HCT116 (cell line): ENCODE measurements at regions not wholly inside any gene's neighbourhood (a gene's known extent, or its start where the extent isn't known, plus 50 kb on each side); places are given as distances from the start of the nearest gene placed in this dataset.
A peak's percentile ranks its signal among the peaks of the same experiment; 100 is the strongest.

Experiments used
- ATAC-seq: fragments of 200-7000 bp; cut with Tn5 transposase; 2 replicates; pipeline ENCODE4 v1.9.1; 2020; ENCODE audit warnings: mild to moderate bottlenecking, moderate library complexity
- BruUV-seq: library from RNA; stranded (reverse); fragments of 400-500 nt; replicated peaks from 2 replicates; lab custom pipeline; 2021; lab: Mats Ljungman, UMichigan
- CTCF ChIA-PET: fragments of 300-600 bp; sonication (Branson Sonifier 250); formaldehyde crosslinking; loops from one replicate; lab custom pipeline; 2021; ENCODE audit warnings: antibody characterized with exemption; lab: Charles Lee
- POLR2A ChIA-PET: fragments of 300-600, 350-600 bp; sonication (Branson Sonifier 250); formaldehyde crosslinking; loops from one replicate; lab custom pipeline; 2021; ENCODE audit warnings: antibody characterized with exemption; lab: Charles Lee
- RAD21 ChIA-PET, 2 experiments: fragments of 300-600 bp; sonication (Branson Sonifier 250); formaldehyde crosslinking; loops; one replicate each; lab custom pipeline; 2023; ENCODE audit warnings: low total read pairs in 2 of 2; ENCODE audit not compliant: uncharacterized antibody in 2 of 2, unreplicated experiment in 2 of 2, low non-redundant PET in 1 of 2; lab: Charles Lee
- DNase-seq: peaks from one replicate; pipeline ENCODE4 v3.0.0-alpha.2; 2010; ENCODE audit warnings: low read depth, low spot score
- H2AFZ ChIP-seq: fragments of 200-600 bp; shearing (Covaris generic), sonication (generic); 2 replicates; pipeline ENCODE4 v1.6.1; 2017; ENCODE audit warnings: low read depth, mixed run types, mixed read lengths, antibody characterized with exemption, low read length; ENCODE audit not compliant: poor library complexity, severe bottlenecking
- H3K27ac ChIP-seq: 2 replicates; pipeline ENCODE4 v1.5.1; 2012; ENCODE audit warnings: low read depth, low read length
- H3K27me3 ChIP-seq: fragments of 200-600 bp; sonication (generic); 2 replicates; pipeline ENCODE4 v1.6.1; 2016; ENCODE audit warnings: mixed run types, low read length, mixed read lengths; ENCODE audit not compliant: insufficient read depth
- H3K36me3 ChIP-seq, 2 experiments: fragments of 200-500 bp in 1 of 2; fragments of 200-600 bp in 1 of 2; sonication (Bioruptor generic) in 1 of 2; sonication (generic) in 1 of 2; 2 replicates each; pipeline versions ENCODE4 v1.5.1 to v1.6.1; 2014 to 2016; ENCODE audit warnings: low read length in 2 of 2, inconsistent platforms in 1 of 2, mixed read lengths in 1 of 2, mixed run types in 1 of 2; ENCODE audit not compliant: insufficient read depth in 2 of 2, control insufficient read depth in 1 of 2
- H3K4me1 ChIP-seq, 2 experiments: fragments of 200-600 bp in 1 of 2; sonication (generic) in 1 of 2; 2 replicates each; pipeline versions ENCODE4 v1.5.1 to v1.6.1; 2012 to 2017; ENCODE audit warnings: low read length in 2 of 2, inconsistent platforms in 1 of 2, mild to moderate bottlenecking in 1 of 2, mixed read lengths in 1 of 2, mixed run types in 1 of 2, moderate library complexity in 1 of 2; ENCODE audit not compliant: insufficient read depth in 2 of 2, control insufficient read depth in 1 of 2
- H3K4me2 ChIP-seq: fragments of 200-600 bp; sonication (generic); 2 replicates; pipeline ENCODE4 v1.6.1; 2017; ENCODE audit warnings: mixed run types, low read length, mixed read lengths
- H3K4me3 ChIP-seq, 2 experiments: fragments of 200-600 bp in 1 of 2; sonication (generic) in 1 of 2; replicated peaks in 1 of 2; 2 replicates each; pipeline ENCODE4 v1.5.1; 2011 to 2016; ENCODE audit warnings: low read length in 2 of 2, control low read depth in 1 of 2, low read depth in 1 of 2, mild to moderate bottlenecking in 1 of 2, mixed read lengths in 1 of 2, mixed run types in 1 of 2
- H3K79me2 ChIP-seq: fragments of 200-600 bp; sonication (generic); 2 replicates; pipeline ENCODE4 v1.6.1; 2017; ENCODE audit warnings: mild to moderate bottlenecking, mixed run types, low read length, moderate library complexity, mixed read lengths; ENCODE audit not compliant: insufficient read depth
- H3K9ac ChIP-seq: fragments of 200-600 bp; sonication (generic); 2 replicates; pipeline ENCODE4 v1.6.1; 2016; ENCODE audit warnings: low read length, mixed read lengths
- H3K9me2 ChIP-seq: fragments of 200-600 bp; sonication (generic), shearing (Covaris generic); 2 replicates; pipeline ENCODE4 v1.6.1; 2017; ENCODE audit warnings: mixed run types, mild to moderate bottlenecking, moderate library complexity; ENCODE audit not compliant: insufficient read depth
- H3K9me3 ChIP-seq, 2 experiments: fragments of 200-500 bp in 1 of 2; fragments of 200-600 bp in 1 of 2; sonication (Bioruptor generic) in 1 of 2; sonication (generic) in 1 of 2; 2 replicates each; pipeline ENCODE4 v1.6.1; 2014 to 2017; ENCODE audit warnings: low read length in 2 of 2, mixed read lengths in 2 of 2, inconsistent platforms in 1 of 2, low read depth in 1 of 2, mild to moderate bottlenecking in 1 of 2, mixed run types in 1 of 2, moderate library complexity in 1 of 2; ENCODE audit not compliant: control insufficient read depth in 1 of 2, insufficient read depth in 1 of 2
- H4K20me1 ChIP-seq: fragments of 200-600 bp; sonication (generic), shearing (Covaris generic); 2 replicates; pipeline ENCODE4 v1.6.1; 2017; ENCODE audit warnings: mixed run types, mild to moderate bottlenecking, moderate library complexity; ENCODE audit not compliant: insufficient read depth
- CEBPB ChIP-seq: IDR thresholded peaks from 2 replicates; pipeline ENCODE4 v1.6.1; 2012; ENCODE audit warnings: low read depth
- EGR1 ChIP-seq: IDR thresholded peaks from 2 replicates; pipeline ENCODE4 v1.6.1; 2012; ENCODE audit warnings: low read depth
- ELF1 ChIP-seq: IDR thresholded peaks from 2 replicates; pipeline ENCODE4 v1.6.1; 2012; ENCODE audit warnings: low read depth, borderline replicate concordance
- EZH2 ChIP-seq: fragments of 200-600 bp; sonication (generic); IDR thresholded peaks from 2 replicates; pipeline ENCODE4 v1.6.1; 2017; ENCODE audit warnings: antibody characterized with exemption, mixed run types
- EZH2phosphoT487 ChIP-seq: fragments of 200-600 bp; IDR thresholded peaks from 2 replicates; pipeline ENCODE4 v1.6.1; 2018; ENCODE audit warnings: antibody characterized with exemption, borderline replicate concordance
- FOSL1 ChIP-seq: IDR thresholded peaks from 2 replicates; pipeline ENCODE4 v1.6.1; 2012; ENCODE audit warnings: low read depth
- JUND ChIP-seq: IDR thresholded peaks from 2 replicates; pipeline ENCODE4 v1.6.1; 2012
- POLR2A ChIP-seq: IDR thresholded peaks from 2 replicates; pipeline ENCODE4 v1.7.0; 2011; ENCODE audit warnings: borderline replicate concordance; ENCODE audit not compliant: insufficient read depth, insufficient read length; ENCODE audit errors: extremely low read depth
- RAD21 ChIP-seq: IDR thresholded peaks from 2 replicates; pipeline ENCODE4 v1.6.1; 2012; ENCODE audit warnings: low read depth, mild to moderate bottlenecking
- SIN3A ChIP-seq: IDR thresholded peaks from 2 replicates; pipeline ENCODE4 v1.6.1; 2012; ENCODE audit warnings: low read depth
- SP1 ChIP-seq: IDR thresholded peaks from 2 replicates; pipeline ENCODE4 v1.6.1; 2012; ENCODE audit warnings: low read depth
- SRF ChIP-seq: IDR thresholded peaks from 2 replicates; pipeline ENCODE4 v1.6.1; 2012; ENCODE audit warnings: low read depth
- TCF7L2 ChIP-seq: IDR thresholded peaks from 2 replicates; pipeline ENCODE4 v1.7.0; 2011; ENCODE audit warnings: borderline replicate concordance, inconsistent platforms; ENCODE audit not compliant: insufficient read depth, insufficient read length; ENCODE audit errors: extremely low read depth
- YY1 ChIP-seq: IDR thresholded peaks from 2 replicates; pipeline ENCODE4 v1.6.1; 2011; ENCODE audit warnings: low read length, low read depth, moderate library complexity, mild to moderate bottlenecking; ENCODE audit not compliant: insufficient replicate concordance; ENCODE audit errors: extremely low read depth
- ZFX ChIP-seq: fragments of 450-650 bp; IDR thresholded peaks from 2 replicates; pipeline ENCODE4 v1.6.1; 2017
- intact Hi-C: fragments of 100-400 bp; cut with micrococcal nuclease; formaldehyde crosslinking; loops from 2 replicates; pipeline ENCODE4 v1.10.0; 2022
- TF ChIP-seq, protein P1 (sequence below), 3 experiments: fragments of 200-600 bp in 1 of 3; sonication (generic) in 1 of 3; IDR thresholded peaks in 2 of 3; conservative IDR thresholded peaks in 1 of 3; 2 replicates each; pipeline ENCODE4 v1.5.1; 2012 to 2017; ENCODE audit warnings: low read depth in 2 of 3, low read length in 2 of 3, antibody characterized with exemption in 1 of 3, borderline replicate concordance in 1 of 3, control low read depth in 1 of 3, mild to moderate bottlenecking in 1 of 3, mixed read lengths in 1 of 3, mixed run types in 1 of 3, moderate library complexity in 1 of 3; ENCODE audit not compliant: insufficient read depth in 1 of 3
- TF ChIP-seq, protein P2 (sequence below): IDR thresholded peaks from 2 replicates; pipeline ENCODE4 v1.6.1; 2011; ENCODE audit warnings: mild to moderate bottlenecking, low read length, moderate library complexity; ENCODE audit not compliant: insufficient replicate concordance; ENCODE audit errors: extremely low read depth
- TF ChIP-seq, protein P3 (sequence below): IDR thresholded peaks from 2 replicates; pipeline ENCODE4 v1.6.1; 2012
- TF ChIP-seq, protein P4 (sequence below): IDR thresholded peaks from 2 replicates; pipeline ENCODE4 v1.6.1; 2012; ENCODE audit warnings: low read depth
- TF ChIP-seq, protein P5 (sequence below): IDR thresholded peaks from 2 replicates; pipeline ENCODE4 v1.6.1; 2012

DNA sequence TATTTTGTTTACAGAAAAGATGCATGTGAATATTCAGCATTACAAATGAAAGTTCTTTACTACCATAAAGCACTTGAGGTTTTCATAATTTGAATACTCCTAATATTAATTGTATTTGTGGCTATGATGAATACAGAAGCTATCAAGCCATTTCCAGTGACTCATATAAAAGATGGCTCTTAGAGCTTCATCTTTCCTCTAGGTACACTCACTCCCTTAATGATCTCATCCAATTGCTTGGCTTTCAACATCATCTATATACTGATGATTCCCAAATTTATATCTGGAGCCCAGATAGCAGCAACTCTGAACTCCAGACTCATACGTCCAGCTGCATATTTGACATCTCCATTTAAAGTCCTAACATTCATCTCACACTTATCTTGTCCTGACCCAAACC lies 183.4 kb upstream of the FAM241A start:
- RAD21 ChIA-PET, result no interaction called here
- Histone ChIP-seq H3K9ac (no peak overlapping the region), H3K27me3 (no peaks in the 10 kb centered on the region), H3K4me1 (peaks cover 17 to 34% of the 10 kb centered on the region in 2 experiments), H3K27ac (no peak overlapping the region), H2AFZ (peak overlapping the region; percentile 30), H3K9me3 (no peaks in the 10 kb centered on the region), H3K9me2 (no peaks in the 10 kb centered on the region), H4K20me1 (no peaks in the 10 kb centered on the region), H3K4me2 (no peak overlapping the region), H3K79me2 (no peaks in the 10 kb centered on the region), H3K36me3 (no peaks in the 10 kb centered on the region), H3K4me3 (no peak overlapping the region)
- ATAC-seq (no peak), DNase-seq (no peak)
- intact Hi-C loops, result no loop called here
- TF ChIP-seq, protein P1, sequence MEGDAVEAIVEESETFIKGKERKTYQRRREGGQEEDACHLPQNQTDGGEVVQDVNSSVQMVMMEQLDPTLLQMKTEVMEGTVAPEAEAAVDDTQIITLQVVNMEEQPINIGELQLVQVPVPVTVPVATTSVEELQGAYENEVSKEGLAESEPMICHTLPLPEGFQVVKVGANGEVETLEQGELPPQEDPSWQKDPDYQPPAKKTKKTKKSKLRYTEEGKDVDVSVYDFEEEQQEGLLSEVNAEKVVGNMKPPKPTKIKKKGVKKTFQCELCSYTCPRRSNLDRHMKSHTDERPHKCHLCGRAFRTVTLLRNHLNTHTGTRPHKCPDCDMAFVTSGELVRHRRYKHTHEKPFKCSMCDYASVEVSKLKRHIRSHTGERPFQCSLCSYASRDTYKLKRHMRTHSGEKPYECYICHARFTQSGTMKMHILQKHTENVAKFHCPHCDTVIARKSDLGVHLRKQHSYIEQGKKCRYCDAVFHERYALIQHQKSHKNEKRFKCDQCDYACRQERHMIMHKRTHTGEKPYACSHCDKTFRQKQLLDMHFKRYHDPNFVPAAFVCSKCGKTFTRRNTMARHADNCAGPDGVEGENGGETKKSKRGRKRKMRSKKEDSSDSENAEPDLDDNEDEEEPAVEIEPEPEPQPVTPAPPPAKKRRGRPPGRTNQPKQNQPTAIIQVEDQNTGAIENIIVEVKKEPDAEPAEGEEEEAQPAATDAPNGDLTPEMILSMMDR (IDR thresholded peaks at IDR 0.05 in 2 of 3, conservative IDR thresholded peaks at IDR 0.05 in 1 of 3; ENCODE audit: borderline replicate concordance in 1 of 3, insufficient read depth in 1 of 3, low read depth in 2 of 3, low read length in 2 of 3), result no peak
- TF ChIP-seq, protein P2, sequence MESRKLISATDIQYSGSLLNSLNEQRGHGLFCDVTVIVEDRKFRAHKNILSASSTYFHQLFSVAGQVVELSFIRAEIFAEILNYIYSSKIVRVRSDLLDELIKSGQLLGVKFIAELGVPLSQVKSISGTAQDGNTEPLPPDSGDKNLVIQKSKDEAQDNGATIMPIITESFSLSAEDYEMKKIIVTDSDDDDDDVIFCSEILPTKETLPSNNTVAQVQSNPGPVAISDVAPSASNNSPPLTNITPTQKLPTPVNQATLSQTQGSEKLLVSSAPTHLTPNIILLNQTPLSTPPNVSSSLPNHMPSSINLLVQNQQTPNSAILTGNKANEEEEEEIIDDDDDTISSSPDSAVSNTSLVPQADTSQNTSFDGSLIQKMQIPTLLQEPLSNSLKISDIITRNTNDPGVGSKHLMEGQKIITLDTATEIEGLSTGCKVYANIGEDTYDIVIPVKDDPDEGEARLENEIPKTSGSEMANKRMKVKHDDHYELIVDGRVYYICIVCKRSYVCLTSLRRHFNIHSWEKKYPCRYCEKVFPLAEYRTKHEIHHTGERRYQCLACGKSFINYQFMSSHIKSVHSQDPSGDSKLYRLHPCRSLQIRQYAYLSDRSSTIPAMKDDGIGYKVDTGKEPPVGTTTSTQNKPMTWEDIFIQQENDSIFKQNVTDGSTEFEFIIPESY, result no peak
- TF ChIP-seq EZH2phosphoT487 (no peak), SRF (no peak), JUND (no peak), YY1 (no peak), RAD21 (no peak), SIN3A (no peak), ELF1 (no peak), EGR1 (no peak), CEBPB (no peak), POLR2A (no peak), ZFX (no peak), TCF7L2 (no peak), FOSL1 (no peak), SP1 (no peak), EZH2 (no peak)
- TF ChIP-seq, protein P3, sequence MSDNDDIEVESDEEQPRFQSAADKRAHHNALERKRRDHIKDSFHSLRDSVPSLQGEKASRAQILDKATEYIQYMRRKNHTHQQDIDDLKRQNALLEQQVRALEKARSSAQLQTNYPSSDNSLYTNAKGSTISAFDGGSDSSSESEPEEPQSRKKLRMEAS, result no peak
- TF ChIP-seq, protein P4, sequence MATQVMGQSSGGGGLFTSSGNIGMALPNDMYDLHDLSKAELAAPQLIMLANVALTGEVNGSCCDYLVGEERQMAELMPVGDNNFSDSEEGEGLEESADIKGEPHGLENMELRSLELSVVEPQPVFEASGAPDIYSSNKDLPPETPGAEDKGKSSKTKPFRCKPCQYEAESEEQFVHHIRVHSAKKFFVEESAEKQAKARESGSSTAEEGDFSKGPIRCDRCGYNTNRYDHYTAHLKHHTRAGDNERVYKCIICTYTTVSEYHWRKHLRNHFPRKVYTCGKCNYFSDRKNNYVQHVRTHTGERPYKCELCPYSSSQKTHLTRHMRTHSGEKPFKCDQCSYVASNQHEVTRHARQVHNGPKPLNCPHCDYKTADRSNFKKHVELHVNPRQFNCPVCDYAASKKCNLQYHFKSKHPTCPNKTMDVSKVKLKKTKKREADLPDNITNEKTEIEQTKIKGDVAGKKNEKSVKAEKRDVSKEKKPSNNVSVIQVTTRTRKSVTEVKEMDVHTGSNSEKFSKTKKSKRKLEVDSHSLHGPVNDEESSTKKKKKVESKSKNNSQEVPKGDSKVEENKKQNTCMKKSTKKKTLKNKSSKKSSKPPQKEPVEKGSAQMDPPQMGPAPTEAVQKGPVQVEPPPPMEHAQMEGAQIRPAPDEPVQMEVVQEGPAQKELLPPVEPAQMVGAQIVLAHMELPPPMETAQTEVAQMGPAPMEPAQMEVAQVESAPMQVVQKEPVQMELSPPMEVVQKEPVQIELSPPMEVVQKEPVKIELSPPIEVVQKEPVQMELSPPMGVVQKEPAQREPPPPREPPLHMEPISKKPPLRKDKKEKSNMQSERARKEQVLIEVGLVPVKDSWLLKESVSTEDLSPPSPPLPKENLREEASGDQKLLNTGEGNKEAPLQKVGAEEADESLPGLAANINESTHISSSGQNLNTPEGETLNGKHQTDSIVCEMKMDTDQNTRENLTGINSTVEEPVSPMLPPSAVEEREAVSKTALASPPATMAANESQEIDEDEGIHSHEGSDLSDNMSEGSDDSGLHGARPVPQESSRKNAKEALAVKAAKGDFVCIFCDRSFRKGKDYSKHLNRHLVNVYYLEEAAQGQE, result no peak
- TF ChIP-seq, protein P5, sequence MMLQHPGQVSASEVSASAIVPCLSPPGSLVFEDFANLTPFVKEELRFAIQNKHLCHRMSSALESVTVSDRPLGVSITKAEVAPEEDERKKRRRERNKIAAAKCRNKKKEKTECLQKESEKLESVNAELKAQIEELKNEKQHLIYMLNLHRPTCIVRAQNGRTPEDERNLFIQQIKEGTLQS, result no peak
- POLR2A ChIA-PET, result no interaction called here
- CTCF ChIA-PET, result no interaction called here
- BruUV-seq, result no TSS peak
